HAP-1 (cell line): ENCODE measurements at regions not wholly inside any gene's neighbourhood (a gene's known extent, or its start where the extent isn't known, plus 50 kb on each side); places are given as distances from the start of the nearest gene placed in this dataset.
"Not testable (repeated sequence)": the region's sequence is repeated elsewhere in the genome, so short reads cannot be mapped to it uniquely, and the experiment has no call there.

Source experiments
- DNase-seq, 2 experiments: peaks; one replicate each; pipeline ENCODE4 v3.0.0-alpha.2; 2016 to 2020; ENCODE audit warnings: low spot score in 2 of 2
- H3K27me3 ChIP-seq: fragments of 250-450 bp; sonication (Bioruptor Pico); 2 replicates; pipeline ENCODE4 v1.5.1; 2020; ENCODE audit warnings: low read depth, mild to moderate bottlenecking, moderate library complexity
- H3K36me3 ChIP-seq: fragments of 250-450 bp; sonication (Bioruptor Pico); replicated peaks from 2 replicates; pipeline ENCODE4 v1.5.1; 2020; ENCODE audit warnings: mild to moderate bottlenecking
- H3K4me1 ChIP-seq: fragments of 250-450 bp; sonication (Bioruptor Pico); 2 replicates; pipeline ENCODE4 v1.5.1; 2020; ENCODE audit warnings: mild to moderate bottlenecking
- H3K4me3 ChIP-seq: fragments of 250-450 bp; sonication (Bioruptor Pico); 2 replicates; pipeline ENCODE4 v1.5.1; 2020; ENCODE audit warnings: mild to moderate bottlenecking, moderate library complexity
- H3K9me3 ChIP-seq: fragments of 250-450 bp; sonication (Bioruptor Pico); 2 replicates; pipeline ENCODE4 v1.5.1; 2020; ENCODE audit warnings: mild to moderate bottlenecking, moderate library complexity
- in situ Hi-C: fragments of 300-500 bp; cut with MboI; formaldehyde crosslinking; loops from 3 replicates; pipeline ENCODE4 v1.14.3; 2020; ENCODE audit warnings: low sequenced_read_pairs, inconsistent platforms, mixed read lengths

DNA sequence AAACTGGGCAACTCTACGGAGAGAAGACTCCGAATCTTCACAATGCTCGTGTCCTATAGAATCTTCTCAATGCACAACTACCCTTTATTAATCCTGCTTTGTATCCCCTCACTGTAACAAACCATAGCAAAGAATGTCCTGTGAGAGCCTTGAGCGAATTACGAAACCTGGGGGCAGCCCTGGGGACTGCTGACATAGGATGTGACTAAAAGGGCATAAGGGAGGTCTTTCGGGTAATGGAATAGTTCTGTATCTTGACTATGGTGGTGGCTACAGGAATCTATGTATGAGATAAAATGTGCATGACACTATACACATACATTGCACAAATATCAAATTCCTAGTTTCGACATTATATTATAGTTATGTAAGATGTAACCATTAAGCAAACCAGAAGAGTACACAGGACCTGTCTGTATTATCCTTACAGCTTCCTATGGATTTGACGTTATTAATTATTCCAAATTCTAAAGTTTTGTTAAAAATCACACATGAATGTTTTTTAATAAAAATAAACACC lies 162.5 kb upstream of the KCTD7 start:
- DNase-seq, result no peak
- Histone ChIP-seq H3K36me3 (no peaks in the 10 kb centered on the region), H3K9me3 (no peaks in the 10 kb centered on the region), H3K4me3 (no peak overlapping the region), H3K27me3 (no peaks in the 10 kb centered on the region), H3K4me1 (no peaks in the 10 kb centered on the region)
- in situ Hi-C loops, result no loop called here

GRCh38 chr7:66467887-66468286 lies 160.8 kb upstream of the KCTD7 start:
- H3K36me3 ChIP-seq, result no peaks in the 10 kb centered on the region
- H3K4me1 ChIP-seq, result 0 out of 2 replicates have a peak, but pooled peaks cover 2% of the 10 kb centered on the region
- H3K4me3 ChIP-seq, result no peak overlapping the region
- in situ Hi-C loops, result no loop called here
- DNase-seq, result no peak
- no peaks in the 10 kb centered on the region for H3K9me3 ChIP-seq
- H3K27me3 ChIP-seq, result no peaks in the 10 kb centered on the region

DNA sequence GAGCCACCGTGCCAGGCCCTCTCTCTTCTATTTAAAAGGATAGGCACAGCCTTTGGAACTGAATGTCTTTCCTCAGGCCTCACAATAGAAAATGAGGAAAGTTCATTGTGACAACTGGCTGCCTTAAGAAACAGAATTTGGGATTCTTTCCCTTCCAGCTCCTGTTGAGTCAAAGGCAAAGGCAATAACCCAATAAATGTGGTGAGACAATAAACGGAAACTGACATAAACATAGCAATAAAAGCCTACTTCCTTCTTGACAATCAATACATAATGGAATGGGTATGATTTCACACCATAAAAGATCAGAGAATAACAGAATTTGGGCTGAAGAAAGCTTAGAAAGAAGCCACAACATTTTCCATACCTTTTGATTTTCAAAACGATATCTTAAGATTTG lies 155.6 kb upstream of the KCTD7 start:
- H3K36me3 ChIP-seq, result peaks cover 16% of the 10 kb centered on the region
- H3K9me3 ChIP-seq, H3K4me3 ChIP-seq, H3K27me3 ChIP-seq, in situ Hi-C loops, DNase-seq, H3K4me1 ChIP-seq: not testable (repeated sequence)

DNA sequence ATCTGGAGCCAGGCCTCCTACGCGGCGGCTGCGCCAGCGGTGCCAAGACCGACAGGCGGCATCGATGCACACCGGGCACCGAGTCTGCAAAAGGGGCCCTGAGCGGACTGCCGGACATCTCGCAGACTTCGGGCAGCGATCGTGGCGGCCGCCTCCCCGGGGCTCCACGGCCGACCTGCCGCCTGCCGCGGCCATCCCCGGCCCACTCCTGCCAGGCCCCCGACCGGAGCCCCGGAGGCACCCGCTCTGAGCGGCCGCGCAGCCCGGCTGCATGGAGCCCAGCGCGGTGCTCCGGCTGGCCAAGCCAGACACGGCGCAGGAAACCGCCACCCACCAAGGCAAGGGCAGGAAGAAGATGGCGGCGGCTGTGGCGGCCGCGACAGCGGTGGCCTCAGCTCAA lies 154.2 kb upstream of the KCTD7 start:
- peaks cover 17% of the 10 kb centered on the region for H3K36me3 ChIP-seq
- in situ Hi-C loops, result no loop called here
- DNase-seq, result no peak
- 0 out of 2 replicates have a peak, but pooled peaks cover 2% of the 10 kb centered on the region for H3K4me1 ChIP-seq
- H3K9me3 ChIP-seq, result no peaks in the 10 kb centered on the region
- H3K4me3 ChIP-seq, result no peak overlapping the region
- H3K27me3 ChIP-seq, result no peaks in the 10 kb centered on the region

DNA sequence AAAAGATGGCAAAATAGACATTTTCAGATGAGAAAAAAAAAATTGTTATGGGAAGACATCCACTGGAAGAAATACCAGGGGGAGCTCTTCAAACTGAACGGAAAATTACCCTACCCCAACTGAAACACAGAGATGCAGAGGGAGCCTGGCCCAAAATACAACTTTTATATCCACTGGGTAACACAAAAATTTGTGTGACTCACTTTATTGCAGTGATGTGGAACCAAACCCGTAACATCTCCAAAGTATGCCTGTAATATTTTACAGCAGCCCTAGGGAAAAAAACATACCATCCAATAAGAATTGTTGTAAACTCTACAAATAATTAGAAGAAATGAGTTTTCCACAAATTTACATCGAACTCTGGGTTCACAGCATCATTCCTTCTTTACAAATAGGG lies 152.6 kb upstream of the KCTD7 start:
- H3K4me3 ChIP-seq, in situ Hi-C loops, H3K4me1 ChIP-seq, H3K9me3 ChIP-seq, DNase-seq, H3K27me3 ChIP-seq: not testable (repeated sequence)
- peaks cover 17% of the 10 kb centered on the region for H3K36me3 ChIP-seq

- H3K27me3 ChIP-seq, DNase-seq, in situ Hi-C loops, H3K9me3 ChIP-seq, H3K4me1 ChIP-seq, H3K4me3 ChIP-seq: not testable (repeated sequence)
- peaks cover 17% of the 10 kb centered on the region for H3K36me3 ChIP-seq
Observed at GRCh38 chr7:66477822-66478397, 150.8 kb upstream of the KCTD7 start.

GRCh38 chr7:66481229-66481628 lies 147.5 kb upstream of the KCTD7 start:
- H3K36me3 ChIP-seq, DNase-seq, H3K27me3 ChIP-seq, in situ Hi-C loops, H3K4me1 ChIP-seq, H3K9me3 ChIP-seq, H3K4me3 ChIP-seq: not testable (repeated sequence)

GRCh38 chr7:66489065-66489464 lies 139.6 kb upstream of the KCTD7 start:
- in situ Hi-C loops, H3K4me3 ChIP-seq, H3K4me1 ChIP-seq, DNase-seq, H3K9me3 ChIP-seq, H3K36me3 ChIP-seq, H3K27me3 ChIP-seq: not testable (repeated sequence)

DNA sequence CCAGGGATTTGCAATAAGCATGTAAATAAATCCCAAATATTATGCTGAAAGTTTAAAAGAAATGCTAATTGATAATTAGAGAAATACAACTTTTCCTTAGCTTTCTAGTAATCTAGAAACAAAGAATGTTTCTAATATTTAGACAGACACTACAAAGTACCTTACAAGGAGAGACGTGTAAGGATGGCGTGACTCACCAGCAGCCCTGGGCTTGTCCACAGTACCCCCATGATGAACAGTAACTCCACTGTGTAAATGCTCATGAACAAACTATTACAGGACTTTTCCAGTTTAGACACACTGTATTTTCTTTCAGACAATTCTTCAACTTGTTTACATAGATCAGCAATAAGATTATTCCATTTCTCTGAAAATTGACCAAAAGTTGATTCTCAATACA lies 138.9 kb upstream of the KCTD7 start:
- DNase-seq, in situ Hi-C loops, H3K4me1 ChIP-seq, H3K27me3 ChIP-seq, H3K9me3 ChIP-seq, H3K36me3 ChIP-seq, H3K4me3 ChIP-seq: not testable (repeated sequence)

DNA sequence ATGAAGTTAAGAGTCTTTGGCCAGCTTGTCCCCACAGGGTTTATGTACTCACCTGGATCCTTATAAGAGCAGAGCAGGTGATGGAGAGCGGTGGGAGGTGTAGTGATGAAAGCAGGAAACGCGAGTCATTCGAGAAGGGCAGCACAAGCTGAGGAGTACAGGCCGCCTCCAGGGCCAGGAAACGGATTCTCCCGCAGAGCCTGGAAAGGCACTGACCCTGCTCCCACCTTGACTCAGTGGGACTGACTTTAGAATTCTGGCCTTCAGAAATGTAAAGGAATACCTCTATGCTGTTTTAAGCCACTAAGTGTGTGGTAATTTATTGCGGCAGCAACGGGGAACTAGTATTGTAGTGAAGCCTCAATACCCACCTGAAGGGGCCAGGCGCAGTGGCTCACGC lies 137.7 kb upstream of the KCTD7 start:
- H3K27me3 ChIP-seq, H3K4me3 ChIP-seq, H3K9me3 ChIP-seq, H3K4me1 ChIP-seq, H3K36me3 ChIP-seq, DNase-seq, in situ Hi-C loops: not testable (repeated sequence)

DNA sequence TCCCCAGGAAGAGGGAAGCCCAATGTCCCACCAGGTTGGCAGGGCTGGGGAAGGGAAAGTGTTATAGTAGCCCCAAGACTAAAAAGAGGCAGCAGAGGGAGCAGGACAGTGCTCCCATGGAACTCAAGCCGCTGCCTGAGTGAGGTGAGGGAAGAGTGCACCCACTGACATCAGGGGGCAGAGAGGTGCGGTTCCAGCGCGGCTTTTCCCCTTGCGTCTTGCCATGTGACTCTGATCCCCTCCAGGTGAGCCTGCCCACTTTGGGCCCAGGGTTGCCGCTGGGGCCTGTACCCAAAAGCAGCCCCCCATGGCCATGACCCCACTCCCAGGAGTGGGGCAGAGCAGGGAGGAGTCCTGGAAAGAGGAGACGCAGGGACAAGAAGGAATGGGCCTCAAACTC lies 136.3 kb upstream of the KCTD7 start:
- H3K36me3 ChIP-seq, H3K4me1 ChIP-seq: not testable (repeated sequence)
- H3K4me3 ChIP-seq, result peak overlapping the region; percentile 69

GRCh38 chr7:66493235-66494205 lies 135.2 kb upstream of the KCTD7 start:
- DNase-seq, result peak; percentile 97 to 98
- in situ Hi-C loops, result no loop called here
- Histone ChIP-seq H3K36me3 (no peaks in the 10 kb centered on the region), H3K4me3 (peak overlapping the region; percentile 69), H3K4me1 (no peaks in the 10 kb centered on the region), H3K9me3 (no peaks in the 10 kb centered on the region), H3K27me3 (no peaks in the 10 kb centered on the region)

More for the DNA sequence above, 136.3 kb upstream of the KCTD7 start:
- in situ Hi-C loops, DNase-seq, H3K9me3 ChIP-seq, H3K27me3 ChIP-seq: not testable (repeated sequence)

DNA sequence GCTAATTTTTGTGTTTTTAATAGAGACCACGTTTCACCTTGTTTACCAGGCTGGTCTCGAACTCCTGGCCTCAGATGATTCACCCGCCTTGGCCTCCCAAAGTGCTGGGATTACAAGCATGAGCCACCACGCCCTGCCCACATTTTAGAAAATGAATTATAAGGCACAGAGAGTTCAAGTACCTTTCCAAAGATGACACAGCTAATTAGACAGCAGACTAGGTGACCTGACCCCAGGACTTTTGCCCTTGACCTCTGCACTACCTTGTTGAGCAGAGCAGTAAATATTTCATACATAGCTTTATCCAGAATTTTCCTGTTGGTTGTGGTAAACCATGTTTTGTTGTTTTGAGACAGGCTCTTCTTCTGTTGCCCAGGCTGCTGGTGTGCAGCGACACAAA lies 131.3 kb upstream of the KCTD7 start:
- no peaks in the 10 kb centered on the region for H3K36me3 ChIP-seq
- H3K4me3 ChIP-seq, result no peak overlapping the region
- no peaks in the 10 kb centered on the region for H3K27me3 ChIP-seq
- no peak for DNase-seq
- H3K4me1 ChIP-seq, result no peaks in the 10 kb centered on the region
- in situ Hi-C loops, result no loop called here
- H3K9me3 ChIP-seq, result no peaks in the 10 kb centered on the region

DNA sequence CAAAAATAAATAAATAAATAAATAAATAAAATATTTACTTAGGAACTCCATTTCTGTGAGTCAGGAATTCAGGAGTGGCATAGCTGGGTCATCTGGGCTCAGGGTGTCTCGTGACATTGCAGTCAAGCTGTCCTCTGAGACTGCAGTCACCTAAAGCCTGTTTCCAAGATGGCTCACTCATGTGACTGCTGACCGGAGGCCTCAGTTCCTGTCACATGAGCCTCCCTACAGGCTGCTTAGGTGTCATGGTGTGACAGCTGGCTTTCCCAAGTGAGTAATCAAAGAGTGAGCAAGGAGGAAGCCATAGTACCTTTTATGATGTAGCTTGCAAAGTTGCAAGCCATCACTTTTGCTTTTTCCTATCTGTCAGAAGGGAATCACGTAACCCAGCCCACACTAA lies 128.6 kb upstream of the KCTD7 start:
- Histone ChIP-seq H3K36me3 (no peaks in the 10 kb centered on the region), H3K27me3 (no peaks in the 10 kb centered on the region), H3K4me3 (no peak overlapping the region), H3K9me3 (no peaks in the 10 kb centered on the region), H3K4me1 (no peaks in the 10 kb centered on the region)
- no peak for DNase-seq
- in situ Hi-C loops, result no loop called here
